ENCODE measurements at regions not wholly inside any gene's neighbourhood (a gene's known extent, or its start where the extent isn't known, plus 50 kb on each side); places are given as distances from the start of the nearest gene placed in this dataset.

GRCh38 chr11:95486979-95487378 lies 256.0 kb upstream of the SESN3 start:
- peak in 14 of 56 donors; percentile 1 to 17 (median 6) for DNase-seq

GRCh38 chr11:95486466-95486865 lies 255.5 kb upstream of the SESN3 start:
- peak in 1 of 56 donors; percentile 16 for DNase-seq

DNA sequence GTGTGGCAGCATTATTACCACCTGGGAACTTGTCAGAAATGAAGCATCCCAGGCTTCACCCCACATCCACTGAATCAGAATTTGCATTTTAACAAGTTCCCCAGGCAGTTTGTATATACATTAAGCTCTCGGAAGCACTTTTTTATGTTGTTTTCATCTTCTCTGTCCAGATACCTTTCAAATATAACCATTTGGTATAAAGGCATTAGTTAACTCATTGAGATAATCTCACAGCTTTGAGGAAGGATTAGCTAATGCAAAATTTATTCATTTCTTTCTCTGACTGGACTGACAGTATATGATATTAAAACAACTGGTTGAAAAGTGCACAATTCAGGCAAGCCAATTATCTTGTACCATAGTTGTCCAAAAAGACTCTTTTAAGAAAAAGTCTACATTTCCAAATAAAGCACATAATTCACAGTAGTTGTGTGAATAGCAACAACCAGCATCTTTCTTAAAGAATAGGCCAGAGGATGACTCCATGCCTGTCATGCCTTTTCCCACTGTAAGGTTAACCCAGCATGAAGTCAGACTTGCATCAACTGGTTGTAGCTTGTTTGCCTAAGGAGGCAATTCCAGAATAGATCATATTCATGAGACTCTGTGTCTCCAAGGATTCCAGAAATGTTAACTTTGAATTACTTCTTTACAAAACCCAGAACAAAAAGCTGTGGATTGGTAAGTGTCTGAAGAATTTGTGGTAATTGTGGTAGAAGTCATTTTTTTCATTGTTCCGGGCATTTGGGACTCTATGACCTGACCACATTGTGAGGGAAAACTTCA lies 254.3 kb upstream of the SESN3 start:
- DNase-seq, result no peak

GRCh38 chr11:95483339-95483738 lies 252.3 kb upstream of the SESN3 start:
- DNase-seq, result no peak

DNA sequence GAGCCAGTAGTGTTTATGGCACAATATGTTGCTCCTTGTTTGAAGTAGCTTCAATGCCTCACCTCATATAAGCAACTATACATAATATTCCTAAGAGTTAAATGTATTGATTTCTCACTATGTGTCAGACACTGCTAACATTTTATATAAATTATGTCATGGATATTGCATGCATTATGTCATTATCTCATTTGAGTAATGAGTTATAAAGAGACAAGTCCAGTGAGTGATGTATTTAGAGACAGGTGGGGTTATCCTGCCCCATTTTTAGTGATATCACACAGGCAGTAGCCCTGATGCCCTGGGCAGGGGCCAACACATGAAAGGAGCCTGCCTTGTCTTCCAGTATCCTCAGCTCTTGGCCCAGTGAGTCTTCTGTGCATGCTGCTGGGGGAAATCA lies 247.0 kb upstream of the SESN3 start:
- DNase-seq, result no peak

DNA sequence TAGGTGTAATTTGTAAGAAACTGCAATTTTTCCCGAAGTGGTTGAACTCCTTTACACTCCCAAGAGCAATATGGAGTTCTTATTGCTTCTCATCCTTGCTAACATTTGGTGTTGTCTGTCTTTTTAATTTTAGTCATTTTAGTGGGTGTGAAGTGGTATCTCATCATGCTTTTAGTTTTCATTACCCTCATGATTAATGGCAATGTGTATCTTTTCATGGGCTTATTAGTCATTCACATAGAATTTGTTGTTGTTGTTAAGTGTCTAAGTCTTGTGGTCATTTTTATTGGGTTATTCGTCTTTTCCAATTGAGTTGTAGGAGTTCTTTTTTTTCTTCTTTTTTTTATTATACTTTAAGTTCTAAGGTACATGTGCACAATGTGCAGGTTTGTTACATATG lies 238.3 kb upstream of the SESN3 start:
- DNase-seq, result no peak

DNA sequence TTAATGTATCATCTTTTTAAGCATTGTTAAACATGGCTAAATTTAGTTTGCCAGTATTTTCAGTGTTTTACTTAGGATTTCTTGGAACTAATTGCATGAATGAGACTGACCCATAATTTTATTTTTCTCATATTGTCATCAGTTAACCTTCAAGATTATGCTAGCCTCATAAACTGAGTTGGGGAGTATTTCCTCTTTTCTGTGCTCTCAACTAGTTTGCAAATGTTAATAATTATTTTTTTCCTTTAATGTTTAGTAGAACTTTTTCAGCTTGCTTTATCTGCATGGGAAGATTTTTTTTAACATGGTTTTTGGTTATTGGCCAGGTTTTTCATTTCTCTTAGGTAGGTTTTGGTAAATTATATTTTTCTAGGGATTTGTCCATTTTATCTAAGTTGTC lies 235.4 kb upstream of the SESN3 start:
- DNase-seq, result no peak

DNA sequence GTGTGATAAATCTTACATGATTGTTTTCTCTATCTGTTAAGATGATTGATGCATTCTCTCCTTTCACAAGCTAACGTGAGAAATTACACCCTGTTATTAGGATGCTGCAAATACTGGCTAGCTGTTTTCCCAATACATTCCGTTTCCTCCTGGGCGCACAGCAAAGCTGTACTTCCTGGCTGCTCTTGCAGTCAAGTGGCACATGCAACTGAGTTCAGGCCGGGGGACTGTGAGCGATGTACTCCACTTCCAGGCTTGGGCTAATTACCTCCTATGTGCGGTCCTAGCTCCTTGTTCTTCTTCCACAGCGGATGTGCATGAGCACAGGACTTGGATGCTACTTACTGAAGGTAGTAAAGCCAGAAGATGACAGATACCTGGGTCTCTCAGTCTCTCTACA lies 234.9 kb upstream of the SESN3 start:
- DNase-seq, result no peak

DNA sequence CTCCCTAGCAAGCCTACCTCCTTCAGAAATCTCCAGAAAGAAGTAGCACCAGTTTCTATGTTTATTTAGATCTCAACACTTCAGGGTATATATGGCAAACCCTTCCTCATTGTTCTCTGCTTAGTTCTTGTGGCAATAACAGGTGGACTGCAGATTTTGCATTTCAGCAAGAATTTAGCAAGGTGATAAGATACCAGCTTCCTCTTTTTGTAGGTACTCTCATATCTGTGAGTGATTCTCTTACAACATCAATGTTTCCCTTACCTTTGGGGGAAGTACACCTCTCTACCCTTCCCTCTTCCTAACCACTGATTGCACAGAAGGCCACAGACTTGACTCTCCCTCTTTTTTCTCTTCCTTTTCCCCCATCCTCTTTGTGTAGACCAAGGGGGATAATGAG lies 230.9 kb upstream of the SESN3 start:
- no peak for DNase-seq

DNA sequence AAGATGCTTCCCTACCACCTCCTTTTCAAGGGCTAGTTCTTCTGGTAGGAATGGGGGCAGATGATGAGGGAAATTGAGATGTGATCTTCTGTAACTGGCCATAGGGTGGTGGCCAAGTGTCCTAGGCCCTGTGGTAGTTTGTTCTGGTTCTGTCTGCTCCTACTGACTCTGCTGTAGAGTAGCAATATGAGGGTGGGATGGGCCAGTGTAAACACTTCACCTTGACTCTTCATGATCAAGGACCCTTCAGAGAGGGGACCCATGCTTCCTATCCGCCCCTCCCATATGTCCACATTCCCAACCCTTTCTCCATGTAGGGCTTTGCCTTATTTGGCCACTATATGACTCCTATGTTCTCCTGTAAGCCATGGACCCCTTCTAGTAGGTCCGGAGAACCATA lies 230.3 kb upstream of the SESN3 start:
- DNase-seq, result no peak

DNA sequence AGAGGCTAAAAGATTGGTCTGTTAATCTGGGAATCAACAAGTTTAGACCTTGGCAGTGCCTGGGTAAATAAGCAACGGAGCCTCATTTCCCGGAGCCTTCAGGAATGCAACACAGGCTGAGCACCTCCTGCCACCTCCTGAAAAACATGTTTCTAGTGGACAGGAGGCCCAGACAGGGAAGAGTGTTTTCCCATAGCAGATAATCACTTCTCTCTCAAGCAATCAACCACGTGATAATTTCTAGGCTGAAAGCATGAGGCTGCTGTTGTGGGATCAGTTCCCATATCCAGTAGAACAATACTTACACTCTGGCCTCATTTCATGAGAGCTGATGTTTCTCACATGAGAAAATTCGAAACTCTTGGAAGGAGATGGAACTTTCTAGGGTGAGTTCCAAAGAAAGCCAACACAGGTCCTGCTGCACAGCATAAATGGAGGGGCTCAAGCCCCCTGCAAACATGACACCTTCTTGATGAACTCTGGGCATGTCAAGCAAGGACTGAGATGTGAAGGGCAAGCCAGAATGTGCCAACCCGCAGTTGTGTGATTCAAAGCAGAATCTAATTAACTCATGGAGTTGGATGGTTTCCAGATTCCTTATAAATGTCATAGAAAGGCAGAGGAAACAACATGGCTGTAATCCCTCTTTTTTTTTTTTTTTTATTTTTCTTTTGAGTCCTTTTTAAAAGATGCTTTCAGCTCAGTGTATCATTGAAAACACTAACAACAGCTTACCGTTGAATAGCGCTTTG lies 228.5 kb upstream of the SESN3 start:
- peak in 2 of 56 donors; percentile 34 to 46 for DNase-seq

- DNase-seq, result peak in 1 of 56 donors; percentile 9
These were observed 225.9 kb upstream of the SESN3 start for GRCh38 chr11:95456714-95457491.

- DNase-seq, result no peak
These were observed 224.4 kb upstream of the SESN3 start for GRCh38 chr11:95455228-95455970.

DNA sequence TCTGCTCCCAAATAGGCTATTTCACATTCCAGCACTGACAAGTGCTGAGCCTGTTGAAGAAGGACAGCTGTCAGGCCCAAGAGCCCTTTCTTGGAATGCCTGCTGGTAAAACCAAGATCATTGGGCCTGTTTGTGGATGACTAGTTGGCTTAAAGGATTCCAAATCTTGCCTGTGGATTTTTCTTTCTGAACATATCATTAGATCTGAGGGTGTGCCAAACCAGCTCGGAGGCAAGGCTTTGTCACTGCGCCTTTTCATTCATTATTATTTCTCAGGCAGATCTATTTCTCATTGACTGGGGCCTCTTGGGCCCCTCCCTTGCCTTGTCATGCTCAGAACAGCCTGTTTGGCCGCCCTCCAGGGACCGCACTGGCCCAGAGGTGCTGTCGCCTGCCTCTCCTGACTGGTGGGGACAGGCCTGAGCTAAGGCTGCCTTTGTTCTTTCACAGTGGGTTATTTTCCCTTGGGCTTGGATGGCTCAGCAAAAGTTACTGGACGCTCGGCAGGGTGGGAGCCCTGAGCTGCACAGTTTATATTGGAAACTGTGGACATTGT lies 222.7 kb upstream of the SESN3 start:
- DNase-seq, result peak in 41 of 56 donors; percentile 9 to 85 (median 44)

DNA sequence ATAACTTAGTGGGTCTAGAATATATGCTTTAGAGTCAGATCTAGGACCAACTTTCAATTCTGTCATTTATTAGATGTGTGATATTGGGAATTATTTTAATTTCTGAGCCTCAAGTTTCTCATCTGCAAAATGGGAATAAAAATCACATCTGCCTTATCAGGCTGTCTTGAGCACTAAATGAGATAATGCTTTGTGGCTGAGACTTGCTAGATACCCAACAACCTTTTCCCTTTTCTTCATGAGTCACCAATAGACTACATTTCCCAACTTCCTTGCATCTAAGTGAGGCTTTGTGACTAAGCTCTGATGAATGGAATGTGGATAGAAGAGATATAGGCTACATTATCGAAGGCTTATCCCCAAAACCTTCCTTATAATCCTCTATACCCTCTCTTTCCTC lies 220.7 kb upstream of the SESN3 start:
- no peak for DNase-seq

GRCh38 chr11:95451261-95451660 lies 220.3 kb upstream of the SESN3 start:
- no peak for DNase-seq

GRCh38 chr11:95450547-95451123 lies 219.6 kb upstream of the SESN3 start:
- DNase-seq, result no peak

GRCh38 chr11:95445746-95446333 lies 214.8 kb upstream of the SESN3 start:
- DNase-seq, result no peak

GRCh38 chr11:95444309-95445241 lies 213.6 kb upstream of the SESN3 start:
- no peak for DNase-seq

All from amygdala (tissue), 56 donors.